GM23338 (cell line): ENCODE measurements at regions not wholly inside any gene's neighbourhood (a gene's known extent, or its start where the extent isn't known, plus 50 kb on each side); places are given as distances from the start of the nearest gene placed in this dataset.

Experiments used
- ATAC-seq: fragments of 200-7000 bp; cut with Tn5 transposase; 3 replicates; pipeline ENCODE4 v1.9.1; 2020
- DNase-seq: peaks from one replicate; pipeline ENCODE4 v3.0.0-alpha.2; 2015; ENCODE audit warnings: low spot score
- H2AFZ ChIP-seq: fragments of 200-600 bp; sonication (generic); 2 replicates; pipeline ENCODE4 v1.8.0; 2016; ENCODE audit warnings: antibody characterized with exemption, mild to moderate bottlenecking, moderate library complexity
- H3F3A ChIP-seq: fragments of 200-600 bp; sonication (generic); replicated peaks from 2 replicates; pipeline ENCODE4 v1.8.0; 2017; ENCODE audit warnings: antibody characterized with exemption, mixed run types, low read depth
- H3K27ac ChIP-seq: fragments of 200-600 bp; sonication (generic); 2 replicates; pipeline ENCODE4 v1.6.1; 2016; ENCODE audit warnings: low read depth
- H3K27me3 ChIP-seq: fragments of 200-600 bp; sonication (generic); 2 replicates; pipeline ENCODE4 v1.8.0; 2016; ENCODE audit warnings: mild to moderate bottlenecking, mixed run types, moderate library complexity; ENCODE audit not compliant: insufficient read depth
- H3K36me3 ChIP-seq: fragments of 200-600 bp; sonication (generic); 2 replicates; pipeline ENCODE4 v1.8.0; 2016; ENCODE audit warnings: mild to moderate bottlenecking; ENCODE audit not compliant: insufficient read depth
- H3K4me1 ChIP-seq: fragments of 200-600 bp; sonication (generic); 2 replicates; pipeline ENCODE4 v1.8.0; 2016; ENCODE audit warnings: mild to moderate bottlenecking, moderate library complexity; ENCODE audit not compliant: insufficient read depth
- H3K4me2 ChIP-seq: fragments of 200-600 bp; sonication (generic); 2 replicates; pipeline ENCODE4 v1.7.1; 2017; ENCODE audit warnings: mixed run types
- H3K4me3 ChIP-seq: fragments of 200-600 bp; sonication (generic); 2 replicates; pipeline ENCODE4 v1.6.1; 2016; ENCODE audit warnings: mixed run types
- H3K79me2 ChIP-seq: fragments of 200-600 bp; sonication (generic); replicated peaks from 2 replicates; pipeline ENCODE4 v1.8.0; 2017; ENCODE audit warnings: mild to moderate bottlenecking; ENCODE audit not compliant: insufficient read depth
- H3K9me2 ChIP-seq: fragments of 200-600 bp; sonication (generic); 2 replicates; pipeline ENCODE4 v1.8.0; 2017; ENCODE audit not compliant: insufficient read depth
- H4K20me1 ChIP-seq: fragments of 200-600 bp; sonication (generic); replicated peaks from 2 replicates; pipeline ENCODE4 v1.8.0; 2017; ENCODE audit warnings: mild to moderate bottlenecking; ENCODE audit not compliant: insufficient read depth
- H3K27ac Mint-ChIP-seq: 2 replicates; pipeline ENCODE4 v1.8.0; 2020; ENCODE audit warnings: inconsistent platforms, mild to moderate bottlenecking, moderate library complexity, mixed read lengths
- H3K27me3 Mint-ChIP-seq: 3 replicates; pipeline ENCODE4 v1.8.0; 2022; ENCODE audit warnings: low read depth, mild to moderate bottlenecking, moderate library complexity, mixed read lengths, inconsistent platforms; ENCODE audit not compliant: insufficient read depth, poor library complexity
- H3K36me3 Mint-ChIP-seq: 3 replicates; pipeline ENCODE4 v1.8.0; 2021; ENCODE audit warnings: low read depth, mild to moderate bottlenecking, inconsistent platforms, moderate library complexity, mixed read lengths
- H3K4me1 Mint-ChIP-seq: 3 replicates; pipeline ENCODE4 v1.8.0; 2020; ENCODE audit warnings: mild to moderate bottlenecking, inconsistent platforms, mixed read lengths
- H3K4me3 Mint-ChIP-seq: 3 replicates; pipeline ENCODE4 v1.8.0; 2021; ENCODE audit warnings: moderate library complexity, mild to moderate bottlenecking, inconsistent platforms, mixed read lengths
- H3K9me3 Mint-ChIP-seq: 3 replicates; pipeline ENCODE4 v1.8.0; 2020; ENCODE audit warnings: moderate library complexity, mild to moderate bottlenecking, inconsistent platforms, mixed read lengths
- CREB1 ChIP-seq: fragments of 250-450 bp; sonication (Bioruptor Pico); IDR thresholded peaks from 2 replicates; pipeline ENCODE4 v1.5.0; 2020; ENCODE audit warnings: low read depth, mild to moderate bottlenecking, moderate library complexity
- EZH2 ChIP-seq: fragments of 200-600 bp; sonication (generic); IDR thresholded peaks from one replicate; pipeline ENCODE4 v1.8.0; 2017; ENCODE audit warnings: antibody characterized with exemption, mild to moderate bottlenecking, low read depth; ENCODE audit not compliant: unreplicated experiment
- JUNB ChIP-seq: IDR thresholded peaks from one replicate; pipeline ENCODE4 v1.6.1; 2016; ENCODE audit warnings: antibody characterized with exemption; ENCODE audit not compliant: unreplicated experiment
- POLR2AphosphoS5 ChIP-seq: IDR thresholded peaks from 2 replicates; pipeline ENCODE4 v1.6.1; 2016; ENCODE audit warnings: antibody characterized with exemption, low read depth
- STAT1 ChIP-seq: IDR thresholded peaks from one replicate; pipeline ENCODE4 v1.6.1; 2016; ENCODE audit warnings: antibody characterized with exemption; ENCODE audit not compliant: unreplicated experiment
- ZNF114 ChIP-seq: fragments of 250-450 bp; sonication (Bioruptor Pico); IDR thresholded peaks from 2 replicates; pipeline ENCODE4 v1.5.0; 2020; ENCODE audit warnings: mild to moderate bottlenecking, moderate library complexity
- ZNF331 ChIP-seq: fragments of 250-450 bp; sonication (Bioruptor Pico); IDR thresholded peaks from 2 replicates; pipeline ENCODE4 v1.5.0; 2020; ENCODE audit warnings: low read depth, mild to moderate bottlenecking, moderate library complexity
- TF ChIP-seq, protein P1 (sequence below), 2 experiments: fragments of 200-600 bp in 1 of 2; sonication (generic) in 1 of 2; conservative IDR thresholded peaks; 2 replicates each; pipeline versions ENCODE4 v1.5.1 to v1.6.1; 2016 to 2017; ENCODE audit warnings: antibody characterized with exemption in 2 of 2, low read depth in 2 of 2, mild to moderate bottlenecking in 2 of 2, moderate library complexity in 1 of 2
- TF ChIP-seq, protein P2 (sequence below): fragments of 250-450 bp; sonication (Bioruptor Pico); IDR thresholded peaks from 2 replicates; pipeline ENCODE4 v1.5.0; 2020; ENCODE audit warnings: mild to moderate bottlenecking, moderate library complexity
- TF ChIP-seq, protein P3 (sequence below): IDR thresholded peaks from 2 replicates; pipeline ENCODE4 v1.6.1; 2016; ENCODE audit warnings: antibody characterized with exemption

DNA sequence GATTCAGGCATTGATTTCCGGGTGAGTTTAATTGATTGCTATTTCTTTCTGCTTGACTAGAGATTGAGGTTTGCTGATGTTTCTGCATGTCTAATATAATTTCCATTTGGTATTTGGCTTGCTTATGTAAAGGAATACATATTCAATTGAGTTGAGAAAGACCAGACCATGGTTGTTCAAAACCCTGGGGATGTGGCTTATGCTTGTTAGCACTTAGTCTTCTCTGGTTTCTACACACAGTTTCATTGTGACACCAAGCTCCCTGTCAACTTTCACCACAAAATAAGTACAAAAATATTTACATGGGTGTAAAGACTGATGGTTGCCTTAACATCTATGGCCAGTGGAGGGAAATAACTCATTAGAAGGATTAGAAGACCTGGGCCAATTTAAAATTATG is 209.6 kb downstream of the CDH26 start:
- no peaks in the 10 kb centered on the region for H4K20me1 ChIP-seq
- no peak overlapping the region for H3K4me2 ChIP-seq
- no peak overlapping the region for H3K27ac ChIP-seq
- H3K27me3 ChIP-seq, result no peaks in the 10 kb centered on the region
- no peak for TF ChIP-seq ZNF114 (CRISPR knock-in tag)
- TF ChIP-seq, protein P1, sequence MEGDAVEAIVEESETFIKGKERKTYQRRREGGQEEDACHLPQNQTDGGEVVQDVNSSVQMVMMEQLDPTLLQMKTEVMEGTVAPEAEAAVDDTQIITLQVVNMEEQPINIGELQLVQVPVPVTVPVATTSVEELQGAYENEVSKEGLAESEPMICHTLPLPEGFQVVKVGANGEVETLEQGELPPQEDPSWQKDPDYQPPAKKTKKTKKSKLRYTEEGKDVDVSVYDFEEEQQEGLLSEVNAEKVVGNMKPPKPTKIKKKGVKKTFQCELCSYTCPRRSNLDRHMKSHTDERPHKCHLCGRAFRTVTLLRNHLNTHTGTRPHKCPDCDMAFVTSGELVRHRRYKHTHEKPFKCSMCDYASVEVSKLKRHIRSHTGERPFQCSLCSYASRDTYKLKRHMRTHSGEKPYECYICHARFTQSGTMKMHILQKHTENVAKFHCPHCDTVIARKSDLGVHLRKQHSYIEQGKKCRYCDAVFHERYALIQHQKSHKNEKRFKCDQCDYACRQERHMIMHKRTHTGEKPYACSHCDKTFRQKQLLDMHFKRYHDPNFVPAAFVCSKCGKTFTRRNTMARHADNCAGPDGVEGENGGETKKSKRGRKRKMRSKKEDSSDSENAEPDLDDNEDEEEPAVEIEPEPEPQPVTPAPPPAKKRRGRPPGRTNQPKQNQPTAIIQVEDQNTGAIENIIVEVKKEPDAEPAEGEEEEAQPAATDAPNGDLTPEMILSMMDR (conservative IDR thresholded peaks at IDR 0.05; ENCODE audit: low read depth in 2 of 2), result no peak
- TF ChIP-seq CREB1, result no peak
- no peak for TF ChIP-seq JUNB
- no peak for TF ChIP-seq ZNF331 (CRISPR knock-in tag)
- no peak for TF ChIP-seq STAT1
- TF ChIP-seq, protein P2, sequence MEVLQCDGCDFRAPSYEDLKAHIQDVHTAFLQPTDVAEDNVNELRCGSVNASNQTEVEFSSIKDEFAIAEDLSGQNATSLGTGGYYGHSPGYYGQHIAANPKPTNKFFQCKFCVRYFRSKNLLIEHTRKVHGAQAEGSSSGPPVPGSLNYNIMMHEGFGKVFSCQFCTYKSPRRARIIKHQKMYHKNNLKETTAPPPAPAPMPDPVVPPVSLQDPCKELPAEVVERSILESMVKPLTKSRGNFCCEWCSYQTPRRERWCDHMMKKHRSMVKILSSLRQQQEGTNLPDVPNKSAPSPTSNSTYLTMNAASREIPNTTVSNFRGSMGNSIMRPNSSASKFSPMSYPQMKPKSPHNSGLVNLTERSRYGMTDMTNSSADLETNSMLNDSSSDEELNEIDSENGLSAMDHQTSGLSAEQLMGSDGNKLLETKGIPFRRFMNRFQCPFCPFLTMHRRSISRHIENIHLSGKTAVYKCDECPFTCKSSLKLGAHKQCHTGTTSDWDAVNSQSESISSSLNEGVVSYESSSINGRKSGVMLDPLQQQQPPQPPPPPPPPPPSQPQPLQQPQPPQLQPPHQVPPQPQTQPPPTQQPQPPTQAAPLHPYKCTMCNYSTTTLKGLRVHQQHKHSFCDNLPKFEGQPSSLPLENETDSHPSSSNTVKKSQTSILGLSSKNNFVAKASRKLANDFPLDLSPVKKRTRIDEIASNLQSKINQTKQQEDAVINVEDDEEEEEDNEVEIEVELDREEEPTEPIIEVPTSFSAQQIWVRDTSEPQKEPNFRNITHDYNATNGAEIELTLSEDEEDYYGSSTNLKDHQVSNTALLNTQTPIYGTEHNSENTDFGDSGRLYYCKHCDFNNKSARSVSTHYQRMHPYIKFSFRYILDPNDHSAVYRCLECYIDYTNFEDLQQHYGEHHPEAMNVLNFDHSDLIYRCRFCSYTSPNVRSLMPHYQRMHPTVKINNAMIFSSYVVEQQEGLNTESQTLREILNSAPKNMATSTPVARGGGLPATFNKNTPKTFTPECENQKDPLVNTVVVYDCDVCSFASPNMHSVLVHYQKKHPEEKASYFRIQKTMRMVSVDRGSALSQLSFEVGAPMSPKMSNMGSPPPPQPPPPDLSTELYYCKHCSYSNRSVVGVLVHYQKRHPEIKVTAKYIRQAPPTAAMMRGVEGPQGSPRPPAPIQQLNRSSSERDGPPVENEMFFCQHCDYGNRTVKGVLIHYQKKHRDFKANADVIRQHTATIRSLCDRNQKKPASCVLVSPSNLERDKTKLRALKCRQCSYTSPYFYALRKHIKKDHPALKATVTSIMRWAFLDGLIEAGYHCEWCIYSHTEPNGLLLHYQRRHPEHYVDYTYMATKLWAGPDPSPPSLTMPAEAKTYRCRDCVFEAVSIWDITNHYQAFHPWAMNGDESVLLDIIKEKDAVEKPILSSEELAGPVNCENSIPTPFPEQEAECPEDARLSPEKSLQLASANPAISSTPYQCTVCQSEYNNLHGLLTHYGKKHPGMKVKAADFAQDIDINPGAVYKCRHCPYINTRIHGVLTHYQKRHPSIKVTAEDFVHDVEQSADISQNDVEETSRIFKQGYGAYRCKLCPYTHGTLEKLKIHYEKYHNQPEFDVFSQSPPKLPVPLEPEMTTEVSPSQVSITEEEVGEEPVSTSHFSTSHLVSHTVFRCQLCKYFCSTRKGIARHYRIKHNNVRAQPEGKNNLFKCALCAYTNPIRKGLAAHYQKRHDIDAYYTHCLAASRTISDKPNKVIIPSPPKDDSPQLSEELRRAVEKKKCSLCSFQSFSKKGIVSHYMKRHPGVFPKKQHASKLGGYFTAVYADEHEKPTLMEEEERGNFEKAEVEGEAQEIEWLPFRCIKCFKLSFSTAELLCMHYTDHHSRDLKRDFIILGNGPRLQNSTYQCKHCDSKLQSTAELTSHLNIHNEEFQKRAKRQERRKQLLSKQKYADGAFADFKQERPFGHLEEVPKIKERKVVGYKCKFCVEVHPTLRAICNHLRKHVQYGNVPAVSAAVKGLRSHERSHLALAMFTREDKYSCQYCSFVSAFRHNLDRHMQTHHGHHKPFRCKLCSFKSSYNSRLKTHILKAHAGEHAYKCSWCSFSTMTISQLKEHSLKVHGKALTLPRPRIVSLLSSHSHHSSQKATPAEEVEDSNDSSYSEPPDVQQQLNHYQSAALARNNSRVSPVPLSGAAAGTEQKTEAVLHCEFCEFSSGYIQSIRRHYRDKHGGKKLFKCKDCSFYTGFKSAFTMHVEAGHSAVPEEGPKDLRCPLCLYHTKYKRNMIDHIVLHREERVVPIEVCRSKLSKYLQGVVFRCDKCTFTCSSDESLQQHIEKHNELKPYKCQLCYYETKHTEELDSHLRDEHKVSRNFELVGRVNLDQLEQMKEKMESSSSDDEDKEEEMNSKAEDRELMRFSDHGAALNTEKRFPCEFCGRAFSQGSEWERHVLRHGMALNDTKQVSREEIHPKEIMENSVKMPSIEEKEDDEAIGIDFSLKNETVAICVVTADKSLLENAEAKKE (CRISPR knock-in tag), result no peak
- no peak for TF ChIP-seq POLR2AphosphoS5
- no peak for TF ChIP-seq EZH2
- TF ChIP-seq, protein P3, sequence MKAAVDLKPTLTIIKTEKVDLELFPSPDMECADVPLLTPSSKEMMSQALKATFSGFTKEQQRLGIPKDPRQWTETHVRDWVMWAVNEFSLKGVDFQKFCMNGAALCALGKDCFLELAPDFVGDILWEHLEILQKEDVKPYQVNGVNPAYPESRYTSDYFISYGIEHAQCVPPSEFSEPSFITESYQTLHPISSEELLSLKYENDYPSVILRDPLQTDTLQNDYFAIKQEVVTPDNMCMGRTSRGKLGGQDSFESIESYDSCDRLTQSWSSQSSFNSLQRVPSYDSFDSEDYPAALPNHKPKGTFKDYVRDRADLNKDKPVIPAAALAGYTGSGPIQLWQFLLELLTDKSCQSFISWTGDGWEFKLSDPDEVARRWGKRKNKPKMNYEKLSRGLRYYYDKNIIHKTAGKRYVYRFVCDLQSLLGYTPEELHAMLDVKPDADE, result no peak
- no peaks in the 10 kb centered on the region for H3K9me2 ChIP-seq
- H3K4me1 Mint-ChIP-seq, result no peaks in the 10 kb centered on the region
- H3K36me3 Mint-ChIP-seq, result no peaks in the 10 kb centered on the region
- no peaks in the 10 kb centered on the region; the same call in 2 of the 3 replicates for H3K9me3 Mint-ChIP-seq
- ATAC-seq (no peak), DNase-seq (no peak)
- no peak overlapping the region for H3K27ac Mint-ChIP-seq
- peaks cover 4% of the 10 kb centered on the region for H3K27me3 Mint-ChIP-seq
- no peak overlapping the region for H2AFZ ChIP-seq
- H3K4me1 ChIP-seq, result no peaks in the 10 kb centered on the region
- no peaks in the 10 kb centered on the region for H3K79me2 ChIP-seq
- no peak overlapping the region for H3K4me3 ChIP-seq
- no peaks in the 10 kb centered on the region for H3F3A ChIP-seq
- no peak overlapping the region for H3K4me3 Mint-ChIP-seq
- no peaks in the 10 kb centered on the region; the same call in 1 of the 2 replicates for H3K36me3 ChIP-seq
